ENCODE measurements at regions not wholly inside any gene's neighbourhood (a gene's known extent, or its start where the extent isn't known, plus 50 kb on each side); places are given as distances from the start of the nearest gene placed in this dataset.
"Not testable (repeated sequence)": the region's sequence is repeated elsewhere in the genome, so short reads cannot be mapped to it uniquely, and the experiment has no call there.

- H3K27ac Mint-ChIP-seq; H3K9me3 Mint-ChIP-seq; H3K4me3 Mint-ChIP-seq; H3K36me3 Mint-ChIP-seq (ENCODE audit: low read depth); H3K4me1 Mint-ChIP-seq (ENCODE audit: low read depth); H3K27me3 Mint-ChIP-seq (ENCODE audit: insufficient read depth); DNase-seq: not testable (repeated sequence)
These were observed 133.1 kb downstream of the CENPC start for GRCh38 chr4:67412153-67412712.

- Mint-ChIP-seq H3K36me3 (ENCODE audit: low read depth) (no peaks in the 10 kb centered on the region), H3K4me1 (ENCODE audit: low read depth) (no peaks in the 10 kb centered on the region), H3K27ac (no peak overlapping the region), H3K27me3 (ENCODE audit: insufficient read depth) (no peaks in the 10 kb centered on the region), H3K4me3 (no peak overlapping the region), H3K9me3 (no peaks in the 10 kb centered on the region)
- no peak for TF ChIP-seq CTCF (IDR thresholded peaks at IDR 0.05)
- DNase-seq: no peak
These were observed 142.0 kb downstream of the CENPC start for GRCh38 chr4:67403342-67403741.

- no peak overlapping the region for H3K4me3 Mint-ChIP-seq
- no peaks in the 10 kb centered on the region for H3K4me1 Mint-ChIP-seq (ENCODE audit: low read depth)
- no peak for DNase-seq
- no peak for TF ChIP-seq CTCF (IDR thresholded peaks at IDR 0.05)
- no peaks in the 10 kb centered on the region; the same call in 1 of the 2 replicates for H3K27me3 Mint-ChIP-seq (ENCODE audit: insufficient read depth)
- no peak overlapping the region for H3K27ac Mint-ChIP-seq
- H3K9me3 Mint-ChIP-seq: no peaks in the 10 kb centered on the region
- H3K36me3 Mint-ChIP-seq (ENCODE audit: low read depth): no peaks in the 10 kb centered on the region
These were observed 143.4 kb downstream of the CENPC start for GRCh38 chr4:67401902-67402301.

- no peaks in the 10 kb centered on the region for H3K36me3 Mint-ChIP-seq (ENCODE audit: low read depth)
- H3K9me3 Mint-ChIP-seq: no peaks in the 10 kb centered on the region
- H3K4me1 Mint-ChIP-seq (ENCODE audit: low read depth): no peaks in the 10 kb centered on the region
- no peak overlapping the region for H3K4me3 Mint-ChIP-seq
- peaks cover 3% of the 10 kb centered on the region for H3K27me3 Mint-ChIP-seq (ENCODE audit: insufficient read depth)
- no peak overlapping the region for H3K27ac Mint-ChIP-seq
- no peak for TF ChIP-seq CTCF (IDR thresholded peaks at IDR 0.05)
- no peak for DNase-seq
These were observed 147.4 kb downstream of the CENPC start for GRCh38 chr4:67397931-67398330.

- H3K9me3 Mint-ChIP-seq: no peaks in the 10 kb centered on the region
- H3K4me3 Mint-ChIP-seq: no peak overlapping the region
- no peak for DNase-seq
- no peaks in the 10 kb centered on the region for H3K4me1 Mint-ChIP-seq (ENCODE audit: low read depth)
- H3K27me3 Mint-ChIP-seq (ENCODE audit: insufficient read depth): peaks cover 3% of the 10 kb centered on the region
- H3K27ac Mint-ChIP-seq: no peak overlapping the region
- no peaks in the 10 kb centered on the region for H3K36me3 Mint-ChIP-seq (ENCODE audit: low read depth)
- TF ChIP-seq CTCF (IDR thresholded peaks at IDR 0.05): no peak
These were observed 148.3 kb downstream of the CENPC start for GRCh38 chr4:67397031-67397430.

- H3K36me3 Mint-ChIP-seq (ENCODE audit: low read depth): no peaks in the 10 kb centered on the region
These were observed 149.3 kb downstream of the CENPC start for GRCh38 chr4:67396008-67396407.

More at GRCh38 chr4:67396008-67396407, 149.3 kb downstream of the CENPC start:
- no peaks in the 10 kb centered on the region for H3K9me3 Mint-ChIP-seq
- peaks cover 6% of the 10 kb centered on the region for H3K27me3 Mint-ChIP-seq (ENCODE audit: insufficient read depth)
- no peak for TF ChIP-seq CTCF (IDR thresholded peaks at IDR 0.05)
- no peaks in the 10 kb centered on the region for H3K4me1 Mint-ChIP-seq (ENCODE audit: low read depth)
- no peak overlapping the region for H3K27ac Mint-ChIP-seq
- no peak for DNase-seq
- H3K4me3 Mint-ChIP-seq: no peak overlapping the region
